OCI-LY3 (cell line): ENCODE measurements at regions not wholly inside any gene's neighbourhood (a gene's known extent, or its start where the extent isn't known, plus 50 kb on each side); places are given as distances from the start of the nearest gene placed in this dataset.

ENCODE experiments used
- H2AFZ ChIP-seq: fragments of 200-600, 300-600 bp; shearing (Covaris generic); 2 replicates; pipeline ENCODE4 v1.6.0; 2014; ENCODE audit warnings: antibody characterized with exemption, low read depth, low read length
- H3K27ac ChIP-seq: fragments of 200-600, 300-600 bp; sonication (generic); 2 replicates; pipeline ENCODE4 v1.5.1; 2014; ENCODE audit warnings: mild to moderate bottlenecking, low read length, moderate library complexity, mixed read lengths
- H3K27me3 ChIP-seq: fragments of 200-600, 300-600 bp; sonication (generic); 2 replicates; pipeline ENCODE4 v1.6.1; 2014; ENCODE audit warnings: low read depth, low read length, mixed read lengths
- H3K36me3 ChIP-seq: fragments of 200-600, 300-600 bp; sonication (generic); replicated peaks from 2 replicates; pipeline ENCODE3; 2014; ENCODE audit warnings: low read depth, low read length, mixed read lengths
- H3K4me1 ChIP-seq: fragments of 300-600, 200-600 bp; sonication (generic); 2 replicates; pipeline ENCODE4 v1.6.1; 2014; ENCODE audit warnings: low read length, mixed read lengths
- H3K4me2 ChIP-seq: fragments of 200-600, 300-600 bp; sonication (generic); 2 replicates; pipeline ENCODE4 v1.6.1; 2014; ENCODE audit warnings: low read length, mixed read lengths
- H3K4me3 ChIP-seq: fragments of 300-600, 200-600 bp; sonication (generic); 2 replicates; pipeline ENCODE4 v1.5.1; 2014; ENCODE audit warnings: antibody characterized with exemption, mild to moderate bottlenecking, low read length, moderate library complexity
- H3K79me2 ChIP-seq: fragments of 300-600, 200-600 bp; shearing (Covaris generic); 2 replicates; pipeline ENCODE4 v1.6.1; 2014; ENCODE audit warnings: mild to moderate bottlenecking, low read length, mixed read lengths
- H3K9ac ChIP-seq: fragments of 300-600, 200-600 bp; shearing (Covaris generic); 2 replicates; pipeline ENCODE4 v1.6.0; 2014; ENCODE audit warnings: mild to moderate bottlenecking, low read length, moderate library complexity
- H3K9me3 ChIP-seq: fragments of 200-600, 300-600 bp; shearing (Covaris generic); 2 replicates; pipeline ENCODE4 v1.6.1; 2014; ENCODE audit warnings: low read length, mixed read lengths; ENCODE audit not compliant: insufficient read depth
- H4K20me1 ChIP-seq: fragments of 200-600, 300-600 bp; sonication (generic); 2 replicates; pipeline ENCODE4 v1.6.1; 2016; ENCODE audit warnings: low read length, mixed read lengths; ENCODE audit not compliant: insufficient read depth
- EZH2phosphoT487 ChIP-seq: fragments of 200-600 bp; shearing (Covaris generic); IDR thresholded peaks from 2 replicates; pipeline ENCODE4 v1.6.1; 2018; ENCODE audit warnings: antibody characterized with exemption, mixed run types, low read depth
- TF ChIP-seq, protein P1 (sequence below): fragments of 200-600, 300-600 bp; sonication (generic); IDR thresholded peaks from 2 replicates; pipeline ENCODE4 v1.5.1; 2014; ENCODE audit warnings: antibody characterized with exemption, low read length, low read depth

GRCh38 chr2:220703279-220703678 lies 868.8 kb downstream of the EPHA4 start:
- no peak overlapping the region for H3K9ac ChIP-seq
- no peak overlapping the region for H3K27ac ChIP-seq
- H3K27me3 ChIP-seq = no peaks in the 10 kb centered on the region
- H3K4me2 ChIP-seq = no peak overlapping the region
- no peak overlapping the region for H3K4me3 ChIP-seq
- no peaks in the 10 kb centered on the region for H3K36me3 ChIP-seq
- no peaks in the 10 kb centered on the region for H4K20me1 ChIP-seq
- no peak overlapping the region for H2AFZ ChIP-seq
- H3K9me3 ChIP-seq = 0 out of 2 replicates have a peak, but pooled peaks cover 5% of the 10 kb centered on the region
- no peaks in the 10 kb centered on the region for H3K4me1 ChIP-seq
- no peaks in the 10 kb centered on the region for H3K79me2 ChIP-seq
- TF ChIP-seq, protein P1, sequence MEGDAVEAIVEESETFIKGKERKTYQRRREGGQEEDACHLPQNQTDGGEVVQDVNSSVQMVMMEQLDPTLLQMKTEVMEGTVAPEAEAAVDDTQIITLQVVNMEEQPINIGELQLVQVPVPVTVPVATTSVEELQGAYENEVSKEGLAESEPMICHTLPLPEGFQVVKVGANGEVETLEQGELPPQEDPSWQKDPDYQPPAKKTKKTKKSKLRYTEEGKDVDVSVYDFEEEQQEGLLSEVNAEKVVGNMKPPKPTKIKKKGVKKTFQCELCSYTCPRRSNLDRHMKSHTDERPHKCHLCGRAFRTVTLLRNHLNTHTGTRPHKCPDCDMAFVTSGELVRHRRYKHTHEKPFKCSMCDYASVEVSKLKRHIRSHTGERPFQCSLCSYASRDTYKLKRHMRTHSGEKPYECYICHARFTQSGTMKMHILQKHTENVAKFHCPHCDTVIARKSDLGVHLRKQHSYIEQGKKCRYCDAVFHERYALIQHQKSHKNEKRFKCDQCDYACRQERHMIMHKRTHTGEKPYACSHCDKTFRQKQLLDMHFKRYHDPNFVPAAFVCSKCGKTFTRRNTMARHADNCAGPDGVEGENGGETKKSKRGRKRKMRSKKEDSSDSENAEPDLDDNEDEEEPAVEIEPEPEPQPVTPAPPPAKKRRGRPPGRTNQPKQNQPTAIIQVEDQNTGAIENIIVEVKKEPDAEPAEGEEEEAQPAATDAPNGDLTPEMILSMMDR = no peak
- no peak for TF ChIP-seq EZH2phosphoT487

DNA sequence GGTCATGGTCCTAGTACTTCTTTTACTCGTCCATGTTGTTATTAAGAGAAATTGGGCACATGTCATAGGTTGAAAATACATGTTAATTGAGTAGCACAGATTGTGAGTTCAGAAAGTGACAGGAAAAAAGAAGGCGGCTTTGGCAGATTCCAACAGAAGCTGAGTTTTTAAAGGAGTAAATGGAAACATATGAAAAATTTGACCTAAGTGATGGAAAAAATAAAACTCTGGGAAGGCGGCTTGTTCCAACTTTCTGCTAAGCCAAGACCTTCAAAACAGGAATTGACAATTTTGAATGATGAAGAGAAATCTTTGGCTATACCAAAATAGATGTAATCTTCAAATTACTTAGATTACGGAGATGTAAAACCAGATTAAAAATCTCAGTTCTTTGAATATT lies 868.0 kb downstream of the EPHA4 start:
- no peak for TF ChIP-seq EZH2phosphoT487
- TF ChIP-seq, protein P1 = no peak
- no peak overlapping the region for H3K4me3 ChIP-seq
- no peaks in the 10 kb centered on the region for H3K36me3 ChIP-seq
- no peaks in the 10 kb centered on the region for H3K4me1 ChIP-seq
- H3K9ac ChIP-seq = no peak overlapping the region
- no peaks in the 10 kb centered on the region for H3K79me2 ChIP-seq
- H2AFZ ChIP-seq = no peak overlapping the region
- no peaks in the 10 kb centered on the region for H4K20me1 ChIP-seq
- H3K27me3 ChIP-seq = no peaks in the 10 kb centered on the region
- 0 out of 2 replicates have a peak, but pooled peaks cover 5% of the 10 kb centered on the region for H3K9me3 ChIP-seq
- H3K4me2 ChIP-seq = no peak overlapping the region
- H3K27ac ChIP-seq = no peak overlapping the region

- Histone ChIP-seq H3K9me3 (0 out of 2 replicates have a peak, but pooled peaks cover 5% of the 10 kb centered on the region), H3K27me3 (no peaks in the 10 kb centered on the region), H3K4me1 (no peaks in the 10 kb centered on the region), H3K79me2 (no peaks in the 10 kb centered on the region), H3K9ac (no peak overlapping the region), H3K27ac (no peak overlapping the region), H3K36me3 (no peaks in the 10 kb centered on the region), H3K4me2 (no peak overlapping the region), H2AFZ (no peak overlapping the region), H3K4me3 (no peak overlapping the region), H4K20me1 (no peaks in the 10 kb centered on the region)
- TF ChIP-seq EZH2phosphoT487 = no peak
- TF ChIP-seq, protein P1 = no peak
Measured at GRCh38 chr2:220704810-220705209, 867.3 kb downstream of the EPHA4 start.

DNA sequence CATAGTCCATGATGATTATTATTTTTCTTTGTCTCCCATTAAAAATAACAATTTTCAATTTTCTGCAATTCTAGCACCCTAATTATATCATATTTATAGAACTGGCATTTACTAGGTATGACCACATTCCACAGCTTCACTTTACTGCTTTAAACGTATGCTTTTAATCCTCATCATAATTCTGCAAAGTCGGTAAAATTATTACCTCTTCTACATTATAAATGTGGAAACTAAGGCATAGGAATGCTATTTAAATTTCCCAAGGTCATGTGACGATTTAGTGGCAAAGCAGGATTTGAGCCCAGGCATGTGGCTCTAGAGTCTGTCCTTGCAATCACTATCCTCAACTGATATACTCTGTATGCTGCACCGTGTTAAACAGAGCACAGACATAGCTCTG lies 866.4 kb downstream of the EPHA4 start:
- Histone ChIP-seq H3K4me1 (no peaks in the 10 kb centered on the region), H3K79me2 (no peaks in the 10 kb centered on the region), H4K20me1 (no peaks in the 10 kb centered on the region), H3K9me3 (0 out of 2 replicates have a peak, but pooled peaks cover 5% of the 10 kb centered on the region), H3K4me2 (no peak overlapping the region), H3K36me3 (no peaks in the 10 kb centered on the region), H3K4me3 (no peak overlapping the region), H3K9ac (no peak overlapping the region), H3K27ac (no peak overlapping the region), H2AFZ (no peak overlapping the region), H3K27me3 (no peaks in the 10 kb centered on the region)
- TF ChIP-seq EZH2phosphoT487 = no peak
- TF ChIP-seq, protein P1 = no peak
